Liver (tissue), 3 donors: ENCODE measurements at regions not wholly inside any gene's neighbourhood (a gene's known extent, or its start where the extent isn't known, plus 50 kb on each side); places are given as distances from the start of the nearest gene placed in this dataset.

Source experiments
- CTCF ChIP-seq: fragments of 150-350 bp; IDR thresholded peaks from 2 replicates; pipeline ENCODE4 v1.5.1; 2017; ENCODE audit warnings: improper control_type of control experiment, low read depth, low read length; ENCODE audit not compliant: missing input control
- EGR1 ChIP-seq, 2 donors: IDR thresholded peaks; 2 replicates each; pipeline ENCODE4 v1.6.1; 2016 to 2018; ENCODE audit warnings: antibody characterized with exemption in 2 of 2, low read depth in 2 of 2
- MAX ChIP-seq: IDR thresholded peaks from 2 replicates; pipeline ENCODE4 v1.6.1; 2016; ENCODE audit warnings: antibody characterized with exemption
- donor health status: healthy.
- donor health status: healthy.

GRCh38 chr13:72097568-72097967 lies 230.6 kb upstream of the DACH1 start:
- no peak for TF ChIP-seq CTCF
- no peak for TF ChIP-seq EGR1 (IDR thresholded peaks at IDR 0.05; ENCODE audit: low read depth in 2 of 2)
- no peak for TF ChIP-seq MAX
